ENCODE measurements at regions not wholly inside any gene's neighbourhood (a gene's known extent, or its start where the extent isn't known, plus 50 kb on each side); places are given as distances from the start of the nearest gene placed in this dataset.
"Not testable (repeated sequence)": the region's sequence is repeated elsewhere in the genome, so short reads cannot be mapped to it uniquely, and the experiment has no call there.

GRCh38 chr15:20334451-20334850 lies 207.1 kb downstream of the GOLGA6L6 start:
- not testable (repeated sequence) for DNase-seq (ENCODE audit: low read depth); H3K4me3 ChIP-seq (ENCODE audit: low read depth, low read length)

- not testable (repeated sequence) for H3K4me3 ChIP-seq (ENCODE audit: low read depth, low read length); DNase-seq (ENCODE audit: low read depth)
Observed at GRCh38 chr15:20325751-20326150, 215.8 kb downstream of the GOLGA6L6 start.

- H3K4me3 ChIP-seq (ENCODE audit: low read depth, low read length); DNase-seq (ENCODE audit: low read depth): not testable (repeated sequence)
Observed at GRCh38 chr15:20317132-20317531, 224.5 kb downstream of the GOLGA6L6 start.

- H3K4me3 ChIP-seq (ENCODE audit: low read depth, low read length); DNase-seq (ENCODE audit: low read depth): not testable (repeated sequence)
Observed at GRCh38 chr15:20311014-20311680, 230.5 kb downstream of the GOLGA6L6 start.

- TF ChIP-seq MAX (IDR thresholded peaks at IDR 0.05; ENCODE audit: low read depth, low read length) (no peak), POLR2A (IDR thresholded peaks at IDR 0.05; ENCODE audit: extremely low read depth, insufficient read length) (no peak), CTCF (IDR thresholded peaks at IDR 0.05; ENCODE audit: low read depth, low read length) (no peak)
- no peak for DNase-seq (ENCODE audit: low read depth)
- no peak overlapping the region for H3K4me3 ChIP-seq (ENCODE audit: low read depth, low read length)
Observed at GRCh38 chr15:20310603-20311002, 231.0 kb downstream of the GOLGA6L6 start.

- not testable (repeated sequence) for DNase-seq (ENCODE audit: low read depth); H3K4me3 ChIP-seq (ENCODE audit: low read depth, low read length)
Observed at GRCh38 chr15:20309966-20310365, 231.6 kb downstream of the GOLGA6L6 start.

- H3K4me3 ChIP-seq (ENCODE audit: low read depth, low read length); DNase-seq (ENCODE audit: low read depth): not testable (repeated sequence)
Observed at GRCh38 chr15:20309395-20309794, 232.2 kb downstream of the GOLGA6L6 start.

GRCh38 chr15:20308027-20308690 lies 233.4 kb downstream of the GOLGA6L6 start:
- not testable (repeated sequence) for H3K4me3 ChIP-seq (ENCODE audit: low read depth, low read length); DNase-seq (ENCODE audit: low read depth)

- H3K4me3 ChIP-seq (ENCODE audit: low read depth, low read length); DNase-seq (ENCODE audit: low read depth): not testable (repeated sequence)
Observed at GRCh38 chr15:20307137-20307536, 234.5 kb downstream of the GOLGA6L6 start.

GRCh38 chr15:20306497-20307106 lies 235.0 kb downstream of the GOLGA6L6 start:
- H3K4me3 ChIP-seq (ENCODE audit: low read depth, low read length); DNase-seq (ENCODE audit: low read depth): not testable (repeated sequence)

- H3K4me3 ChIP-seq (ENCODE audit: low read depth, low read length); DNase-seq (ENCODE audit: low read depth): not testable (repeated sequence)
Observed at GRCh38 chr15:20305912-20306311, 235.7 kb downstream of the GOLGA6L6 start.

- DNase-seq (ENCODE audit: low read depth); H3K4me3 ChIP-seq (ENCODE audit: low read depth, low read length): not testable (repeated sequence)
Observed at GRCh38 chr15:20305015-20305465, 236.6 kb downstream of the GOLGA6L6 start.

- H3K4me3 ChIP-seq (ENCODE audit: low read depth, low read length); DNase-seq (ENCODE audit: low read depth): not testable (repeated sequence)
Observed at GRCh38 chr15:20304282-20305014, 237.2 kb downstream of the GOLGA6L6 start.

- DNase-seq (ENCODE audit: low read depth); H3K4me3 ChIP-seq (ENCODE audit: low read depth, low read length): not testable (repeated sequence)
Observed at GRCh38 chr15:20303248-20304171, 238.1 kb downstream of the GOLGA6L6 start.

GRCh38 chr15:20302141-20303069 lies 239.2 kb downstream of the GOLGA6L6 start:
- not testable (repeated sequence) for H3K4me3 ChIP-seq (ENCODE audit: low read depth, low read length); DNase-seq (ENCODE audit: low read depth)

Measured in NB4 (cell line).